ENCODE measurements at regions not wholly inside any gene's neighbourhood (a gene's known extent, or its start where the extent isn't known, plus 50 kb on each side); places are given as distances from the start of the nearest gene placed in this dataset. TPM values are rescaled to one million over a fixed set of nuclear protein-coding genes. Genes with fewer than 3 reads are reported as not detected.

GRCh38 chr13:70188567-70188966, 80.3 kb upstream of the KLHL1 start:
- no peaks in the 10 kb centered on the region for H3K9me3 ChIP-seq
- no peak for TF ChIP-seq EP300 (IDR thresholded peaks at IDR 0.05)
- no peak for TF ChIP-seq CTCF (IDR thresholded peaks at IDR 0.05)
- no peak for TF ChIP-seq POLR2A (IDR thresholded peaks at IDR 0.05)
- no peaks in the 10 kb centered on the region for H3K27me3 ChIP-seq
- H3K4me3 ChIP-seq, result no peak overlapping the region
- no peak for DNase-seq (ENCODE audit: low spot score in 2 of 2)
- H3K4me1 ChIP-seq, result no peaks in the 10 kb centered on the region
- no peak overlapping the region for H3K27ac ChIP-seq
- no peaks in the 10 kb centered on the region for H3K36me3 ChIP-seq
- WGBS, 2 donors, result 90 to 94% methylated on average over 2 of the region's 2 CpGs

- no peak for DNase-seq (ENCODE audit: low spot score in 2 of 2)
- WGBS, 2 donors, result 74 to 79% methylated on average over 2 of the region's 2 CpGs
- no peaks in the 10 kb centered on the region for H3K27me3 ChIP-seq
- H3K4me1 ChIP-seq, result no peaks in the 10 kb centered on the region
- H3K36me3 ChIP-seq, result no peaks in the 10 kb centered on the region
- H3K4me3 ChIP-seq, result no peak overlapping the region
- H3K9me3 ChIP-seq, result no peaks in the 10 kb centered on the region
- no peak overlapping the region for H3K27ac ChIP-seq
- TF ChIP-seq POLR2A (IDR thresholded peaks at IDR 0.05), result no peak
- TF ChIP-seq EP300 (IDR thresholded peaks at IDR 0.05), result no peak
- TF ChIP-seq CTCF (IDR thresholded peaks at IDR 0.05), result no peak
Measured at GRCh38 chr13:70183041-70183440, 74.8 kb upstream of the KLHL1 start.

Small RNA genes lying in the stretch of these regions (small RNA-seq; reads per million reads assigned to genes)
- not detected for gene AL445264.1
- not detected for gene RNU6-54P

Measured in tibial nerve (tissue), 4 donors.